ENCODE measurements at regions not wholly inside any gene's neighbourhood (a gene's known extent, or its start where the extent isn't known, plus 50 kb on each side); places are given as distances from the start of the nearest gene placed in this dataset.

DNA sequence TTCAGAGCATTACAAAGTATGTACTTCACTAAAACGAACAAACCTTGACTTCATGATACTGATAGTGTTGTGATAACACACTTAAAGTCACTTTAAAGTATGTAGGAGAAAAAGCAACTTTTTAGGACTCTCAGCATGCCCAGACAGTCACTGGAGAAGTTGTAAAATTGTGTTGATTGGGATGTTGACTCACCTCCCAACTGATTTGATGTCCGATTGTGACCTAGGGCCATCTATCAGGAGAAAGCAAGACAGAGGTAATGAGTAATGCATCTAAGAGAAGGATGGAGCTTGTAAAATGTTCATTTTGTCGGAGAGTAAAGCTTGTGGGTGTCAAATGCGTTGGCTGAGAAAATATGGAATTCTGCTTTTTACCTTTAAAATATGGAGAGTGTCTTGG, 135.4 kb upstream of the SEMA3D start:
- ATAC-seq (ENCODE audit: insufficient read depth, low read depth) (no peak), DNase-seq (no peak)
- TF ChIP-seq, protein P1, sequence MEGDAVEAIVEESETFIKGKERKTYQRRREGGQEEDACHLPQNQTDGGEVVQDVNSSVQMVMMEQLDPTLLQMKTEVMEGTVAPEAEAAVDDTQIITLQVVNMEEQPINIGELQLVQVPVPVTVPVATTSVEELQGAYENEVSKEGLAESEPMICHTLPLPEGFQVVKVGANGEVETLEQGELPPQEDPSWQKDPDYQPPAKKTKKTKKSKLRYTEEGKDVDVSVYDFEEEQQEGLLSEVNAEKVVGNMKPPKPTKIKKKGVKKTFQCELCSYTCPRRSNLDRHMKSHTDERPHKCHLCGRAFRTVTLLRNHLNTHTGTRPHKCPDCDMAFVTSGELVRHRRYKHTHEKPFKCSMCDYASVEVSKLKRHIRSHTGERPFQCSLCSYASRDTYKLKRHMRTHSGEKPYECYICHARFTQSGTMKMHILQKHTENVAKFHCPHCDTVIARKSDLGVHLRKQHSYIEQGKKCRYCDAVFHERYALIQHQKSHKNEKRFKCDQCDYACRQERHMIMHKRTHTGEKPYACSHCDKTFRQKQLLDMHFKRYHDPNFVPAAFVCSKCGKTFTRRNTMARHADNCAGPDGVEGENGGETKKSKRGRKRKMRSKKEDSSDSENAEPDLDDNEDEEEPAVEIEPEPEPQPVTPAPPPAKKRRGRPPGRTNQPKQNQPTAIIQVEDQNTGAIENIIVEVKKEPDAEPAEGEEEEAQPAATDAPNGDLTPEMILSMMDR (IDR thresholded peaks at IDR 0.05; ENCODE audit: borderline replicate concordance, extremely low read depth, low read length, poor library complexity, severe bottlenecking): no peak
- TF ChIP-seq EZH2 (IDR thresholded peaks at IDR 0.05; ENCODE audit: borderline replicate concordance, low read depth, low read length, severe bottlenecking): no peak

DNA sequence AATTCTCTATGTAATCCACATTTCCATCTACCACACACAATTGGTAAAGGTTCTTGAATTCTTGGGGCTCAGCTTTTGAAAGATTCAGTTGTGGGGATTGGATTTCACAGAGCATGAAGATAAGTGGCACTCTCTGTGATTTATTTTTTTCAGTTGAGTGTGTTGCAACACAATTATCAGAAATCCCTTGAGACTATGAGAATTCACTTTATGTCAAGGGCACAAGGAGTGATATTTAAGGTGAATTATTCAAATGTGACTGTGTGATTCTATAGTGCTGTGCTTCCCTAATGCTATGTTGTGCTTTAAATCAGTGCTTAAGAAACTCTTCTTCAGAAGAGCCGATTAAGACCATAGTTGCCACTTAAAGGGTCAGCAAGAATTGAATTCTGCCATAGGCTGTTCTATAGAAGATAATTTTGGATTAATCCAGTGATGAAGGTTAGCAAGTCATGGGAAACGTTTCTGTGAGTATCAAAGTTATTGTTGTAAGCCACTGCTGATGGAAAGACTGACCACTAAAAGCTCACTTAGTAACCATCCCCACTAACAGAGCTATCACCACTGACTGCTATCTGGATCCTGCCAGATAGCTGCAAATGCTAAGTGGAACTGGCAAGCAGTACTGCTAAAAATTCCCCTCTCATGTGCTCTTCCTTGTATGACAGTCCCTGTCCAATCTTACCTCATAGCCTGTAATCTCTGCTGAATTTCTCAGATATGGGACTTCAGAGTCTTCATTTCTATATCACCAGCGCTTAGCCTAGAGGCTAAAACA, 134.0 kb upstream of the SEMA3D start:
- no peak for TF ChIP-seq EZH2 (IDR thresholded peaks at IDR 0.05; ENCODE audit: borderline replicate concordance, low read depth, low read length, severe bottlenecking)
- TF ChIP-seq, protein P1 (IDR thresholded peaks at IDR 0.05; ENCODE audit: borderline replicate concordance, extremely low read depth, low read length, poor library complexity, severe bottlenecking): no peak
- no peak overlapping the region for H2AFZ ChIP-seq (ENCODE audit: low read depth, low read length)
- no peaks in the 10 kb centered on the region for H3K36me3 ChIP-seq (ENCODE audit: insufficient read depth, low read length)
- H3K4me1 ChIP-seq (ENCODE audit: insufficient read depth, low read length): no peaks in the 10 kb centered on the region
- no peak overlapping the region for H3K27ac ChIP-seq (ENCODE audit: low read length)
- H4K20me1 ChIP-seq (ENCODE audit: insufficient read depth, low read length): no peaks in the 10 kb centered on the region
- no peaks in the 10 kb centered on the region for H3K9me3 ChIP-seq (ENCODE audit: insufficient read depth, low read length, severe bottlenecking)
- no peaks in the 10 kb centered on the region for H3K79me2 ChIP-seq (ENCODE audit: insufficient read depth, low read length)
- H3K27me3 ChIP-seq (ENCODE audit: insufficient read depth, low read length, poor library complexity): no peaks in the 10 kb centered on the region
- H3K4me3 ChIP-seq (ENCODE audit: low read depth in 1 of 2, low read length in 2 of 2): no peak overlapping the region
- H3K4me2 ChIP-seq (ENCODE audit: insufficient read depth, low read length): no peak overlapping the region
- DNase-seq: no peak
- ATAC-seq (ENCODE audit: insufficient read depth, low read depth): no peak
- no peak overlapping the region for H3K9ac ChIP-seq (ENCODE audit: low read depth, low read length)

More for the DNA sequence above, 135.4 kb upstream of the SEMA3D start:
- Histone ChIP-seq H3K79me2 (ENCODE audit: insufficient read depth, low read length) (no peaks in the 10 kb centered on the region), H3K4me1 (ENCODE audit: insufficient read depth, low read length) (no peaks in the 10 kb centered on the region), H2AFZ (ENCODE audit: low read depth, low read length) (no peak overlapping the region), H3K27ac (ENCODE audit: low read length) (no peak overlapping the region), H3K27me3 (ENCODE audit: insufficient read depth, low read length, poor library complexity) (no peaks in the 10 kb centered on the region), H3K9ac (ENCODE audit: low read depth, low read length) (no peak overlapping the region), H4K20me1 (ENCODE audit: insufficient read depth, low read length) (no peaks in the 10 kb centered on the region), H3K36me3 (ENCODE audit: insufficient read depth, low read length) (no peaks in the 10 kb centered on the region), H3K9me3 (ENCODE audit: insufficient read depth, low read length, severe bottlenecking) (no peaks in the 10 kb centered on the region), H3K4me2 (ENCODE audit: insufficient read depth, low read length) (no peak overlapping the region), H3K4me3 (ENCODE audit: low read depth in 1 of 2, low read length in 2 of 2) (no peak overlapping the region)

DNA sequence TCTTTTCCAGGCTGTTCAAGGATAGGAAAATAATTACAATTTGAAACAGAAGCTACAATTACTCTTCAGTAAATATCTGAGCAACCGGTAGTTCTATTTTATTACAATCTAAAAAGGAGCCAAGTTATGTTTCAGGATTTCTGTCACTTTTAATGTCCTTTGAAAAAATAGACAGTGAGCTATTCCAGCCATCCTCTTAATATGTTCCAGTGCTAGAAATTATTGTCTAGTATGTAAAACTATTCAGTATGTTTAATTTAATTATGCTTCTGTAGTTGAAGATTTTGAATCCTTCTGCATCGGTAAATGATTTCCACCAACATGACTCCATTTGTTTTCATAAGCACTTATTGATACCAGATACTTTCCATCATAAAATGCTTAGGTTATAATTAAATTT, 129.6 kb upstream of the SEMA3D start:
- no peak overlapping the region for H3K4me2 ChIP-seq (ENCODE audit: insufficient read depth, low read length)
- H3K9ac ChIP-seq (ENCODE audit: low read depth, low read length): no peak overlapping the region
- H4K20me1 ChIP-seq (ENCODE audit: insufficient read depth, low read length): no peaks in the 10 kb centered on the region
- no peaks in the 10 kb centered on the region for H3K36me3 ChIP-seq (ENCODE audit: insufficient read depth, low read length)
- DNase-seq (no peak), ATAC-seq (ENCODE audit: insufficient read depth, low read depth) (no peak)
- no peak overlapping the region for H2AFZ ChIP-seq (ENCODE audit: low read depth, low read length)
- H3K4me1 ChIP-seq (ENCODE audit: insufficient read depth, low read length): no peaks in the 10 kb centered on the region
- H3K27me3 ChIP-seq (ENCODE audit: insufficient read depth, low read length, poor library complexity): no peaks in the 10 kb centered on the region
- H3K79me2 ChIP-seq (ENCODE audit: insufficient read depth, low read length): no peaks in the 10 kb centered on the region
- no peaks in the 10 kb centered on the region for H3K9me3 ChIP-seq (ENCODE audit: insufficient read depth, low read length, severe bottlenecking)
- H3K27ac ChIP-seq (ENCODE audit: low read length): no peak overlapping the region
- TF ChIP-seq EZH2 (IDR thresholded peaks at IDR 0.05; ENCODE audit: borderline replicate concordance, low read depth, low read length, severe bottlenecking): no peak
- TF ChIP-seq, protein P1 (IDR thresholded peaks at IDR 0.05; ENCODE audit: borderline replicate concordance, extremely low read depth, low read length, poor library complexity, severe bottlenecking): no peak
- no peak overlapping the region for H3K4me3 ChIP-seq (ENCODE audit: low read depth in 1 of 2, low read length in 2 of 2)
